Upper lobe of left lung (tissue), 4 donors: ENCODE measurements at regions not wholly inside any gene's neighbourhood (a gene's known extent, or its start where the extent isn't known, plus 50 kb on each side); places are given as distances from the start of the nearest gene placed in this dataset.

ENCODE experiments used
- CTCF ChIP-seq, 6 experiments: fragments of 450-650 bp in 4 of 6; fragments of 200-600 bp in 2 of 6; sonication (generic) in 2 of 6; IDR thresholded peaks; one replicate each; pipeline ENCODE4 v1.5.1; 2016 to 2019; ENCODE audit warnings: antibody characterized with exemption in 6 of 6
- EP300 ChIP-seq, 4 donors: sonication (generic); formaldehyde crosslinking; IDR thresholded peaks; one replicate each; pipeline ENCODE4 v1.5.1; 2017; ENCODE audit warnings: antibody characterized with exemption in 4 of 4, control low read depth in 2 of 4
- POLR2A ChIP-seq, 4 donors: fragments of 450-650 bp; IDR thresholded peaks; one replicate each; pipeline ENCODE4 v1.5.1; 2016 to 2017; ENCODE audit warnings: antibody characterized with exemption in 4 of 4, mild to moderate bottlenecking in 2 of 4
- POLR2AphosphoS5 ChIP-seq, 2 donors: sonication (generic); formaldehyde crosslinking; IDR thresholded peaks; one replicate each; pipeline ENCODE4 v1.5.1; 2017; ENCODE audit warnings: antibody characterized with exemption in 2 of 2

GRCh38 chr1:193355626-193356025, 169.2 kb upstream of the B3GALT2 start:
- TF ChIP-seq CTCF (IDR thresholded peaks at IDR 0.05) (no peak), POLR2A (IDR thresholded peaks at IDR 0.05) (no peak), POLR2AphosphoS5 (IDR thresholded peaks at IDR 0.05) (no peak), EP300 (IDR thresholded peaks at IDR 0.05) (no peak)
